GM23338 (cell line): ENCODE measurements at regions not wholly inside any gene's neighbourhood (a gene's known extent, or its start where the extent isn't known, plus 50 kb on each side); places are given as distances from the start of the nearest gene placed in this dataset.
A peak's percentile ranks its signal among the peaks of the same experiment; 100 is the strongest.
"Not testable (repeated sequence)": the region's sequence is repeated elsewhere in the genome, so short reads cannot be mapped to it uniquely, and the experiment has no call there.

ENCODE experiments used
- ATAC-seq: fragments of 200-7000 bp; cut with Tn5 transposase; 3 replicates; pipeline ENCODE4 v1.9.1; 2020
- DNase-seq: peaks from one replicate; pipeline ENCODE4 v3.0.0-alpha.2; 2015; ENCODE audit warnings: low spot score
- H2AFZ ChIP-seq: fragments of 200-600 bp; sonication (generic); 2 replicates; pipeline ENCODE4 v1.8.0; 2016; ENCODE audit warnings: antibody characterized with exemption, mild to moderate bottlenecking, moderate library complexity
- H3F3A ChIP-seq: fragments of 200-600 bp; sonication (generic); replicated peaks from 2 replicates; pipeline ENCODE4 v1.8.0; 2017; ENCODE audit warnings: antibody characterized with exemption, mixed run types, low read depth
- H3K27ac ChIP-seq: fragments of 200-600 bp; sonication (generic); 2 replicates; pipeline ENCODE4 v1.6.1; 2016; ENCODE audit warnings: low read depth
- H3K27me3 ChIP-seq: fragments of 200-600 bp; sonication (generic); 2 replicates; pipeline ENCODE4 v1.8.0; 2016; ENCODE audit warnings: mild to moderate bottlenecking, mixed run types, moderate library complexity; ENCODE audit not compliant: insufficient read depth
- H3K36me3 ChIP-seq: fragments of 200-600 bp; sonication (generic); 2 replicates; pipeline ENCODE4 v1.8.0; 2016; ENCODE audit warnings: mild to moderate bottlenecking; ENCODE audit not compliant: insufficient read depth
- H3K4me1 ChIP-seq: fragments of 200-600 bp; sonication (generic); 2 replicates; pipeline ENCODE4 v1.8.0; 2016; ENCODE audit warnings: mild to moderate bottlenecking, moderate library complexity; ENCODE audit not compliant: insufficient read depth
- H3K4me2 ChIP-seq: fragments of 200-600 bp; sonication (generic); 2 replicates; pipeline ENCODE4 v1.7.1; 2017; ENCODE audit warnings: mixed run types
- H3K4me3 ChIP-seq: fragments of 200-600 bp; sonication (generic); 2 replicates; pipeline ENCODE4 v1.6.1; 2016; ENCODE audit warnings: mixed run types
- H3K79me2 ChIP-seq: fragments of 200-600 bp; sonication (generic); replicated peaks from 2 replicates; pipeline ENCODE4 v1.8.0; 2017; ENCODE audit warnings: mild to moderate bottlenecking; ENCODE audit not compliant: insufficient read depth
- H3K9me2 ChIP-seq: fragments of 200-600 bp; sonication (generic); 2 replicates; pipeline ENCODE4 v1.8.0; 2017; ENCODE audit not compliant: insufficient read depth
- H4K20me1 ChIP-seq: fragments of 200-600 bp; sonication (generic); replicated peaks from 2 replicates; pipeline ENCODE4 v1.8.0; 2017; ENCODE audit warnings: mild to moderate bottlenecking; ENCODE audit not compliant: insufficient read depth
- H3K27ac Mint-ChIP-seq: 2 replicates; pipeline ENCODE4 v1.8.0; 2020; ENCODE audit warnings: inconsistent platforms, mild to moderate bottlenecking, moderate library complexity, mixed read lengths
- H3K27me3 Mint-ChIP-seq: 3 replicates; pipeline ENCODE4 v1.8.0; 2022; ENCODE audit warnings: low read depth, mild to moderate bottlenecking, moderate library complexity, mixed read lengths, inconsistent platforms; ENCODE audit not compliant: insufficient read depth, poor library complexity
- H3K36me3 Mint-ChIP-seq: 3 replicates; pipeline ENCODE4 v1.8.0; 2021; ENCODE audit warnings: low read depth, mild to moderate bottlenecking, inconsistent platforms, moderate library complexity, mixed read lengths
- H3K4me1 Mint-ChIP-seq: 3 replicates; pipeline ENCODE4 v1.8.0; 2020; ENCODE audit warnings: mild to moderate bottlenecking, inconsistent platforms, mixed read lengths
- H3K4me3 Mint-ChIP-seq: 3 replicates; pipeline ENCODE4 v1.8.0; 2021; ENCODE audit warnings: moderate library complexity, mild to moderate bottlenecking, inconsistent platforms, mixed read lengths
- H3K9me3 Mint-ChIP-seq: 3 replicates; pipeline ENCODE4 v1.8.0; 2020; ENCODE audit warnings: moderate library complexity, mild to moderate bottlenecking, inconsistent platforms, mixed read lengths
- CREB1 ChIP-seq: fragments of 250-450 bp; sonication (Bioruptor Pico); IDR thresholded peaks from 2 replicates; pipeline ENCODE4 v1.5.0; 2020; ENCODE audit warnings: low read depth, mild to moderate bottlenecking, moderate library complexity
- EZH2phosphoT487 ChIP-seq: fragments of 200-600 bp; sonication (generic); IDR thresholded peaks from one replicate; pipeline ENCODE4 v1.8.1; 2018; ENCODE audit warnings: antibody characterized with exemption; ENCODE audit not compliant: unreplicated experiment
- JUNB ChIP-seq: IDR thresholded peaks from one replicate; pipeline ENCODE4 v1.6.1; 2016; ENCODE audit warnings: antibody characterized with exemption; ENCODE audit not compliant: unreplicated experiment
- NANOG ChIP-seq: IDR thresholded peaks from 2 replicates; pipeline ENCODE4 v1.6.1; 2016; ENCODE audit warnings: antibody characterized with exemption, borderline replicate concordance
- POLR2AphosphoS5 ChIP-seq: IDR thresholded peaks from 2 replicates; pipeline ENCODE4 v1.6.1; 2016; ENCODE audit warnings: antibody characterized with exemption, low read depth
- STAT1 ChIP-seq: IDR thresholded peaks from one replicate; pipeline ENCODE4 v1.6.1; 2016; ENCODE audit warnings: antibody characterized with exemption; ENCODE audit not compliant: unreplicated experiment
- TF ChIP-seq, protein P1 (sequence below): IDR thresholded peaks from 2 replicates; pipeline ENCODE4 v1.6.1; 2016; ENCODE audit warnings: antibody characterized with exemption
- TF ChIP-seq, protein P2 (sequence below): fragments of 250-450 bp; sonication (Bioruptor Pico); IDR thresholded peaks from 2 replicates; pipeline ENCODE4 v1.5.0; 2020; ENCODE audit warnings: mild to moderate bottlenecking, moderate library complexity
- TF ChIP-seq, protein P3 (sequence below): IDR thresholded peaks from one replicate; pipeline ENCODE4 v1.6.1; 2018; ENCODE audit warnings: antibody characterized with exemption; ENCODE audit not compliant: unreplicated experiment

DNA sequence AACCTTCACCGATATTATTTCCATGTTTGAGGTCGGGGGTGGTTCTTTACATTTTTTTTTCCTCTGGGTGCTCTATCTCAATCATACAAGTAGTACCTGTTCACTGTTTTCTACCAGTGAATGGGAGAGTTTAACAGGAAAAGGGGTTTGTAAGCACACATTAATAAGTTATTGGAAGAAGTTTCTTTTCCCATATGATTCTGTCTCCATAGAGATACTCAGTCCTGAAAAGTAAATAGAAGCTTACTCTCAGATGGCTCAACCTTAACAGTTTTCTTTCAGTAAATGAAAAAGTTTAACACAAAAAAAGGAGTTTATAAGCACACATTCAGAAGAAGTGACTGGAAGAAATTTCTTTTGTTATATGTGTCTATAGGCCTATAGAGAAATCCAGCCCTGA lies 995.6 kb upstream of the SLC39A10 start (continued):
- TF ChIP-seq EZH2phosphoT487: no peak
- TF ChIP-seq STAT1: no peak

DNA sequence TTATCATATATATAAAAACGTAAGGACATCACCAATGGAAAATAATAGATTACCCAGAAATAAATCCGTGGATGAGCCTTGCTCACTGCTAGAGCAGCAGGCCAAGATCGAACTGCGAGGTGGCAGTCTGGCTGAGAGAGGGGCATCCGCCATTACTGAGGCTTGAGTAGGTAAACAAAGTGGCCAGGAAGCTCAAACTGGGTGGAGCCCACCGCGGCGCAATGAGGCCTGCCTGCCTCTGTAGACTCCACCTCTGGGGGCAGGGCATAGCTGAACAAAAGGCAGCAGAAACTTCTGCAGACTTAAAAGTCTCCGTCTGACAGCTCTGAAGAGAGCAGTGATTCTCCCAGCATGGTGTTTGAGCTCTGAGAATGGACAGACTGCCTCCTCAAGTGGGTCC lies 1018.0 kb upstream of the SLC39A10 start:
- not testable (repeated sequence) for H3K4me1 Mint-ChIP-seq, H3K4me3 ChIP-seq, H3K27ac ChIP-seq, H3K4me1 ChIP-seq, H2AFZ ChIP-seq, H3K79me2 ChIP-seq, H3K36me3 Mint-ChIP-seq, ATAC-seq, H3K4me3 Mint-ChIP-seq, H3K27ac Mint-ChIP-seq, DNase-seq, H3K27me3 ChIP-seq, H3K4me2 ChIP-seq, H3K36me3 ChIP-seq, H3F3A ChIP-seq, H3K9me3 Mint-ChIP-seq, H3K27me3 Mint-ChIP-seq, H4K20me1 ChIP-seq
- H3K9me2 ChIP-seq: peaks cover 11% of the 10 kb centered on the region; the same call in 1 of the 2 replicates

DNA sequence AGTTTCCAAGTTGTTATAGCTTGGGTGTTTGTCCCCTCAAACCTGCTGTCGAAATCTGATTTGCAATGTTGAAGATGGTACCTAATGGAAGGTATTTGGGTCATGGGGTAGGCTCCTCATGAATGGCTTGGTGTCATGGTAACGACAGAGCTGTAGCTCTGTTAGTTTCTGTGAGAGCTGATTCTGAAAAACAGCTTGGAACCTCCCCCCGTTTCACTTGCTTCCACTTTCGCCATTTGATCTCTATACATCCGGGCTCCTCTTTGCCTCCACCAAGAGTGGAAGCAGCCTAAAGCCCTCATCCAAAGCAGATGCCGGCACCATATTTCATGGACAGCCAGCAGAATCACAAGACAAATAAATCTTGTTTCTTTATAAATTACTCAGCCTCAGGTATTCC lies 1035.1 kb upstream of the SLC39A10 start:
- Histone ChIP-seq H3K79me2 (no peaks in the 10 kb centered on the region), H3K36me3 (no peaks in the 10 kb centered on the region), H3K4me2 (no peak overlapping the region), H3F3A (no peaks in the 10 kb centered on the region), H3K27ac (no peak overlapping the region), H2AFZ (no peak overlapping the region), H3K4me3 (no peak overlapping the region), H3K27me3 (no peaks in the 10 kb centered on the region), H3K4me1 (0 out of 2 replicates have a peak, but pooled peaks cover 5% of the 10 kb centered on the region), H4K20me1 (no peaks in the 10 kb centered on the region), H3K9me2 (no peaks in the 10 kb centered on the region; the same call in 1 of the 2 replicates)
- TF ChIP-seq, protein P1, sequence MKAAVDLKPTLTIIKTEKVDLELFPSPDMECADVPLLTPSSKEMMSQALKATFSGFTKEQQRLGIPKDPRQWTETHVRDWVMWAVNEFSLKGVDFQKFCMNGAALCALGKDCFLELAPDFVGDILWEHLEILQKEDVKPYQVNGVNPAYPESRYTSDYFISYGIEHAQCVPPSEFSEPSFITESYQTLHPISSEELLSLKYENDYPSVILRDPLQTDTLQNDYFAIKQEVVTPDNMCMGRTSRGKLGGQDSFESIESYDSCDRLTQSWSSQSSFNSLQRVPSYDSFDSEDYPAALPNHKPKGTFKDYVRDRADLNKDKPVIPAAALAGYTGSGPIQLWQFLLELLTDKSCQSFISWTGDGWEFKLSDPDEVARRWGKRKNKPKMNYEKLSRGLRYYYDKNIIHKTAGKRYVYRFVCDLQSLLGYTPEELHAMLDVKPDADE: no peak
- TF ChIP-seq STAT1 (no peak), JUNB (no peak), CREB1 (CRISPR knock-in tag) (no peak), POLR2AphosphoS5 (no peak), NANOG (no peak)
- TF ChIP-seq, protein P2, sequence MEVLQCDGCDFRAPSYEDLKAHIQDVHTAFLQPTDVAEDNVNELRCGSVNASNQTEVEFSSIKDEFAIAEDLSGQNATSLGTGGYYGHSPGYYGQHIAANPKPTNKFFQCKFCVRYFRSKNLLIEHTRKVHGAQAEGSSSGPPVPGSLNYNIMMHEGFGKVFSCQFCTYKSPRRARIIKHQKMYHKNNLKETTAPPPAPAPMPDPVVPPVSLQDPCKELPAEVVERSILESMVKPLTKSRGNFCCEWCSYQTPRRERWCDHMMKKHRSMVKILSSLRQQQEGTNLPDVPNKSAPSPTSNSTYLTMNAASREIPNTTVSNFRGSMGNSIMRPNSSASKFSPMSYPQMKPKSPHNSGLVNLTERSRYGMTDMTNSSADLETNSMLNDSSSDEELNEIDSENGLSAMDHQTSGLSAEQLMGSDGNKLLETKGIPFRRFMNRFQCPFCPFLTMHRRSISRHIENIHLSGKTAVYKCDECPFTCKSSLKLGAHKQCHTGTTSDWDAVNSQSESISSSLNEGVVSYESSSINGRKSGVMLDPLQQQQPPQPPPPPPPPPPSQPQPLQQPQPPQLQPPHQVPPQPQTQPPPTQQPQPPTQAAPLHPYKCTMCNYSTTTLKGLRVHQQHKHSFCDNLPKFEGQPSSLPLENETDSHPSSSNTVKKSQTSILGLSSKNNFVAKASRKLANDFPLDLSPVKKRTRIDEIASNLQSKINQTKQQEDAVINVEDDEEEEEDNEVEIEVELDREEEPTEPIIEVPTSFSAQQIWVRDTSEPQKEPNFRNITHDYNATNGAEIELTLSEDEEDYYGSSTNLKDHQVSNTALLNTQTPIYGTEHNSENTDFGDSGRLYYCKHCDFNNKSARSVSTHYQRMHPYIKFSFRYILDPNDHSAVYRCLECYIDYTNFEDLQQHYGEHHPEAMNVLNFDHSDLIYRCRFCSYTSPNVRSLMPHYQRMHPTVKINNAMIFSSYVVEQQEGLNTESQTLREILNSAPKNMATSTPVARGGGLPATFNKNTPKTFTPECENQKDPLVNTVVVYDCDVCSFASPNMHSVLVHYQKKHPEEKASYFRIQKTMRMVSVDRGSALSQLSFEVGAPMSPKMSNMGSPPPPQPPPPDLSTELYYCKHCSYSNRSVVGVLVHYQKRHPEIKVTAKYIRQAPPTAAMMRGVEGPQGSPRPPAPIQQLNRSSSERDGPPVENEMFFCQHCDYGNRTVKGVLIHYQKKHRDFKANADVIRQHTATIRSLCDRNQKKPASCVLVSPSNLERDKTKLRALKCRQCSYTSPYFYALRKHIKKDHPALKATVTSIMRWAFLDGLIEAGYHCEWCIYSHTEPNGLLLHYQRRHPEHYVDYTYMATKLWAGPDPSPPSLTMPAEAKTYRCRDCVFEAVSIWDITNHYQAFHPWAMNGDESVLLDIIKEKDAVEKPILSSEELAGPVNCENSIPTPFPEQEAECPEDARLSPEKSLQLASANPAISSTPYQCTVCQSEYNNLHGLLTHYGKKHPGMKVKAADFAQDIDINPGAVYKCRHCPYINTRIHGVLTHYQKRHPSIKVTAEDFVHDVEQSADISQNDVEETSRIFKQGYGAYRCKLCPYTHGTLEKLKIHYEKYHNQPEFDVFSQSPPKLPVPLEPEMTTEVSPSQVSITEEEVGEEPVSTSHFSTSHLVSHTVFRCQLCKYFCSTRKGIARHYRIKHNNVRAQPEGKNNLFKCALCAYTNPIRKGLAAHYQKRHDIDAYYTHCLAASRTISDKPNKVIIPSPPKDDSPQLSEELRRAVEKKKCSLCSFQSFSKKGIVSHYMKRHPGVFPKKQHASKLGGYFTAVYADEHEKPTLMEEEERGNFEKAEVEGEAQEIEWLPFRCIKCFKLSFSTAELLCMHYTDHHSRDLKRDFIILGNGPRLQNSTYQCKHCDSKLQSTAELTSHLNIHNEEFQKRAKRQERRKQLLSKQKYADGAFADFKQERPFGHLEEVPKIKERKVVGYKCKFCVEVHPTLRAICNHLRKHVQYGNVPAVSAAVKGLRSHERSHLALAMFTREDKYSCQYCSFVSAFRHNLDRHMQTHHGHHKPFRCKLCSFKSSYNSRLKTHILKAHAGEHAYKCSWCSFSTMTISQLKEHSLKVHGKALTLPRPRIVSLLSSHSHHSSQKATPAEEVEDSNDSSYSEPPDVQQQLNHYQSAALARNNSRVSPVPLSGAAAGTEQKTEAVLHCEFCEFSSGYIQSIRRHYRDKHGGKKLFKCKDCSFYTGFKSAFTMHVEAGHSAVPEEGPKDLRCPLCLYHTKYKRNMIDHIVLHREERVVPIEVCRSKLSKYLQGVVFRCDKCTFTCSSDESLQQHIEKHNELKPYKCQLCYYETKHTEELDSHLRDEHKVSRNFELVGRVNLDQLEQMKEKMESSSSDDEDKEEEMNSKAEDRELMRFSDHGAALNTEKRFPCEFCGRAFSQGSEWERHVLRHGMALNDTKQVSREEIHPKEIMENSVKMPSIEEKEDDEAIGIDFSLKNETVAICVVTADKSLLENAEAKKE (CRISPR knock-in tag): no peak
- TF ChIP-seq, protein P3, sequence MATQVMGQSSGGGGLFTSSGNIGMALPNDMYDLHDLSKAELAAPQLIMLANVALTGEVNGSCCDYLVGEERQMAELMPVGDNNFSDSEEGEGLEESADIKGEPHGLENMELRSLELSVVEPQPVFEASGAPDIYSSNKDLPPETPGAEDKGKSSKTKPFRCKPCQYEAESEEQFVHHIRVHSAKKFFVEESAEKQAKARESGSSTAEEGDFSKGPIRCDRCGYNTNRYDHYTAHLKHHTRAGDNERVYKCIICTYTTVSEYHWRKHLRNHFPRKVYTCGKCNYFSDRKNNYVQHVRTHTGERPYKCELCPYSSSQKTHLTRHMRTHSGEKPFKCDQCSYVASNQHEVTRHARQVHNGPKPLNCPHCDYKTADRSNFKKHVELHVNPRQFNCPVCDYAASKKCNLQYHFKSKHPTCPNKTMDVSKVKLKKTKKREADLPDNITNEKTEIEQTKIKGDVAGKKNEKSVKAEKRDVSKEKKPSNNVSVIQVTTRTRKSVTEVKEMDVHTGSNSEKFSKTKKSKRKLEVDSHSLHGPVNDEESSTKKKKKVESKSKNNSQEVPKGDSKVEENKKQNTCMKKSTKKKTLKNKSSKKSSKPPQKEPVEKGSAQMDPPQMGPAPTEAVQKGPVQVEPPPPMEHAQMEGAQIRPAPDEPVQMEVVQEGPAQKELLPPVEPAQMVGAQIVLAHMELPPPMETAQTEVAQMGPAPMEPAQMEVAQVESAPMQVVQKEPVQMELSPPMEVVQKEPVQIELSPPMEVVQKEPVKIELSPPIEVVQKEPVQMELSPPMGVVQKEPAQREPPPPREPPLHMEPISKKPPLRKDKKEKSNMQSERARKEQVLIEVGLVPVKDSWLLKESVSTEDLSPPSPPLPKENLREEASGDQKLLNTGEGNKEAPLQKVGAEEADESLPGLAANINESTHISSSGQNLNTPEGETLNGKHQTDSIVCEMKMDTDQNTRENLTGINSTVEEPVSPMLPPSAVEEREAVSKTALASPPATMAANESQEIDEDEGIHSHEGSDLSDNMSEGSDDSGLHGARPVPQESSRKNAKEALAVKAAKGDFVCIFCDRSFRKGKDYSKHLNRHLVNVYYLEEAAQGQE: no peak
- Mint-ChIP-seq H3K4me3 (no peak overlapping the region), H3K36me3 (no peaks in the 10 kb centered on the region), H3K9me3 (no peaks in the 10 kb centered on the region), H3K27me3 (no peaks in the 10 kb centered on the region), H3K27ac (no peak overlapping the region), H3K4me1 (peaks cover 3% of the 10 kb centered on the region; the same call in 1 of the 3 replicates)
- DNase-seq: peak; percentile 25
- ATAC-seq: peak; percentile 44
